ENCODE measurements at regions not wholly inside any gene's neighbourhood (a gene's known extent, or its start where the extent isn't known, plus 50 kb on each side); places are given as distances from the start of the nearest gene placed in this dataset.

DNA sequence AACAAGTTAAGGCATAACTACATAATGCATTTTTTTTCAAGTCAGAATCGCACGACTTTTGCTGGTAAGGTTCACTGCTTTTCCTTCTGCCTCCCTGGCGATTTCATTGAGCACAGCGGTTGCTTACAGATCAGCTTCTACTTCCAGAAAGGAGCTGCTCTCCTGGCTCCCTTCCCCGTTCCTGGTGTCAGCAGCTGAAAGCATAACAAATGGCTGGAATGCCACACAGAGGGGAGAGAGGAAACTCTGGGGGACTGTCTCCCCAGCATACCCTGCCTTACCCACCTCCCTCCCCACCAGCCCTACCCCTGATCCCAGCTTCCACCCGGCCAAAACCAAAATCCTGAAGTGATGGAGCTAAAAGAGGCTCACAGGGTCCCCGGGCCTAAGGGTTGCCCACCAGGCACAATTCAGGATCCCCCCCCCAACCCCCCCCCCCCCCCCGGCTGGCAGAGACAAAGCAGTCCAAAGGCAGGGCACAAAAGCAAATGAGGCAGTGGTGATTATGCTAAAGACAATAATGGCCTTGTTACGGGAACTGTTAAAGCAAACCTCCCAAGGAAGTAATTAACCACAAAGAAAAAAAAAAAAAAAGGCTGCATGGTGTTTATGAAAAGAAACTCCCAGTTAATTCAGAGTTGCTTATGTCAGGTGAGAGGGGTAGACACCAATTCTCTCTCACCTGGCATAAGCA lies 126.1 kb upstream of the WWC1 start:
- peak; percentile 74 for DNase-seq

DNA sequence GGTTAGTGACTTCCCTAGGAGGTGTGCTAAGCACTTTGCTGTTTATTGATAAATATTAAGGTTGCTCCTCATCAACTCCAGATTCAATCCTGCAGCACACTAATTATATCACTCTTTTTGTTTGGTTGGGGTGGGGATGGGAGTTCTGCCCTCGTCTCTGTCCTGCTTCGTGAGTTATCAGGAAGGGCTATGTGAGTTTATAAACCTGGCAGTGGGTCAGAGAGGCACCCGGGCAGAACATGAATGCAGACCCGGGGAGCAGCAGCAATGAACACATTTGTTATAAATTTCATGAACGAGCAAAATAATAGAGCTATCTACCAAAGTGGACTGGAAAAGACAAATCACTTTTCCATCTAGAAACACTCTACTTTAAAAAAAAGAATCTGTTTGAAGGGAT lies 125.5 kb upstream of the WWC1 start:
- no peak for DNase-seq

DNA sequence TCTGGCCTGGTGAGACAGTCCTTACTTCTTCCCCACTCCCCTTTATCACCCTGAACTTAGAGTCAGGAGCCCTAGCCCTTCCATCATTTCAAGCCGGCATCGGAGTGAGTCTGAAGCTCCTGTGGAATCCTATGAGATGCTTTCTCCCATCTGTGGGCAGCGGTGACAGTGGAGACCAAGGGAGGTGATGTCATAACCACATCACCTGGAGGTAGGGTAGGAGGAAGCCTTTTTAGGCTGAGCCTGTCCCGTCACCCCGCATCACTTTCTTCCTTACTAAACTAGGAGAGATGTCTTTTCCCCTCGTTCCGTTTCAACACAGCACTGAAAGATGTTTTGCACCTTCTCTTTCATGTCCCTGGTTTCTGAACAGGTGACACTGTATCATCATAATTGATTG lies 124.1 kb upstream of the WWC1 start:
- DNase-seq, result no peak

DNA sequence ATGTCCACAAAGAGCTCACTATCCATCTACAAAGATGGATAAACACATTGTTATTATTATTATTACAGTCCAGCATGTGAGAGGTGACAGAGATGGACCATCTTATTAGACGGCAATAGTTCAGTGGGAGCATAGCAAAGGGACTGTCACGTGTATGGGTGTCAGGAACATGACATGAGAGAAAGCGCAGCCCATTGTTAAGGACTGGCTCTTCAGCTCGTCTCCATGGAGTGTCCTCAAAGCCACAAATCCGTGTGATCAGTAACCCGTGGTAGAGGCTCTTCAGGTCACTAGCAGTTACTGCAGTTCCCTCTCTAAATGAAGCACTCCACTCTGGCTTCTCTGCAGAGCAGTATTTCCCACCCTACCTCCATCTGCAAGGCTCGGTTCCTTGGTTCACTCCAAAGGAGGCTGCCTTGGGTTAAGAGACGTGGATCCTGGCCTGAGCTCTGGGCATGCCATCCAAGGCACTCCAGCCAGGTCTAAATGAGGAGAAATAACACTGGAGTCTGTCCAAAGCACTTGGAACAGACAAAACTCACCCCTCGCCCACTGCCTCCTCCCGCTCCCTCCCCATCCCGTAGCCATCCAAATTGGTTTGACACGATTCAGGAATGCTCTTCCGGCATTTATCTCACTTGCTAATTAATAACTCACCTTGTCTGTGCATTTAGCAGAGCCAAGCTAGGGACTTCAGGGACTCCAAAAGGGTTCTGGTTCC lies 122.3 kb upstream of the WWC1 start:
- no peak for DNase-seq

DNA sequence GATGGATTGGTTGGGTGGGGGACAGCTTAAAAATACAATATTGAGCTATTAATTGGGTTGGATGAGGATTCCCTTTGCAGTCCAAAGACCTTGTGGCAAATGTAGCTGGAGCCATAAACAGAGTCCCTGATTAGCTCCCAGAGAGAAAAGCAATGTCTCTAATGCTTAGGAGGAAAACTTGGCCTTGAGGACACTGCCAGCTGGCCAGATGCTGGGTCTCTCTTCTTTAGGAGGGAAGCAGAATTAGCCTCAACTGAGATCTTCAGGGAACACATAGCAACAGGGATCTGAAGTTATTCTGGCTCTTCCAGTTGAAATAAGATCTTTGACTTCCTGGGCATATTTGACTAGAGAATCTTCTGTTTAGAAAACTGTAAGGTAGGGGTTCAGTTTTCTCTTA lies 121.7 kb upstream of the WWC1 start:
- no peak for DNase-seq

DNA sequence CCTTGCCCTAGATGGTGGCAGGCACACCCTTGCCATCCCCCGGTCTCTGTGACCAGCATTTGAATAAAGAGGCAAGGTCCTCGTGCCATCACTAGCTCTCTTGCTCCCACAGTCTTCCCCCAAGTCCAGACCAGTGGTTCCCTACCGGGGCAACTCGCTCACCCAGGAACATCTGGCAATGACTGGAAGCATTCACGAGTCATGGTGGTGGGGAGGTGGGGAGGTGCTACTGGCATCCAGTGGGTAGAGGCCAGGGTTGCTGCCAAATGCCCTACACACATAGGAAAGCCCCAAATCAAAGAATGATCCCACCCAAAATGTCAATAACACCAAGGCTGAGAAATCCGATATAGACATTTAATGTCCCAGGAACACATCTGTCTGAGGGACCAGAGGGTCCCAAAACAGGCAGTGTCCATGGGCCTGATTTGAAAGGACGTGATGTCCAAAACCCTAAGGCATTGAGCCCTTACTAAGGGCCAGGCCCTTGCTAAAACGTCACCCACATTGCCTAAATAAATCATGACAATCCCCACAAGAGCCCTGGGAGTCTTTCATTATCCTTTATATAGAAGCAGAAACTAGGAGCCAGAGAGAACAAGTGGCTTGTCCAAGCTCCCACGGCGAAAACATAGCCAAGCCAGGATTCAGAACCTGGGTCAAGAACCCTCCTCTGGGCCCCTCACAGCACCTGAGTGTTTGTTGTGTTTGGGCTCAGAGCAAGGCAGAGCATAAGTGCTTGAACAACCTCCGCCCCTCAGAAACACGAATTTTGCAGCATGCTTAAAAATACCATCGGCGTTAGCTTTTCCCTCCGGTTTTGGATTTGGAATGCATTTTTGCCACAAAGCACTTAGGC lies 119.3 kb upstream of the WWC1 start:
- no peak for DNase-seq

DNA sequence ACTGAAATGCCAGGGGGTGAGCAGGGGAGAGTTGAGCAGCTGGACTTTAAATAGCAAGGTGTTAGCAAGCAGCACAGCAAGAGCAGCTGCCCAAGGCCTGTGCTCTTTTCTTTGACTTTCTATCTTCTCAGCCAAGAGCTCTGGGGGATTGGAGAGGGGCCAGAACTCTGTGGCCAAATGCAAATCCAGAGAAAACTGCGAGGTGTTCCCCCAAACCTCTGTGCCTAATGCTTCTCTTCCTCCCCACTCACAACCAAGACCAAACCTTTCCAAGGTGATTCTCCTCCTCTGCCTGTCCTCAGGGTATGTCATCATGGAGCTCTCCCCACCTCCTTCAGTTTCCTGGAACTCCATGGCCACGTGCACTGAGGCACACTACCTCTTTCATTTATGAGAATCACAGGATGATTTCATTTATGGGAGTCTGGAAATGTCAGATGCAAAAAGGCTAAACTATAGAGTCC lies 118.7 kb upstream of the WWC1 start:
- DNase-seq, result no peak

DNA sequence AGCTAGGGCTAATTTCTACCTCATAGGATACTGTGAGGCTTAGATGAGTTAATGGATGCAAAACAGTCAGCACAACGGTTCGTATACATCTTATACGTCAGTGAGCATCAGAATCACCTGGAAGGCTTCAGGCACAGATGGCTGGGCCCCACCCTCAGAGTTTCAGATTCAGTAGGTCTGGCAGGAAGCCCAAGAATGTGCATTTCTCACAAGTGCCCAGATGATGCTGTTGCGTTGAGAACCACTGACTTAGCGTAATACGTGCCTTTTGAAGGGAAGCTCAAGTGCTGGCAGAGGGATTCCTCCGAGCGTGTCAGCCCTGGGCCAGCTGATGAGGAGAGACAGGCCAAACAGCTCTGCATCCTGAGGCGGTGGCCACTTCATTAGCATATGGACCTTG lies 117.1 kb upstream of the WWC1 start:
- DNase-seq, result no peak

DNA sequence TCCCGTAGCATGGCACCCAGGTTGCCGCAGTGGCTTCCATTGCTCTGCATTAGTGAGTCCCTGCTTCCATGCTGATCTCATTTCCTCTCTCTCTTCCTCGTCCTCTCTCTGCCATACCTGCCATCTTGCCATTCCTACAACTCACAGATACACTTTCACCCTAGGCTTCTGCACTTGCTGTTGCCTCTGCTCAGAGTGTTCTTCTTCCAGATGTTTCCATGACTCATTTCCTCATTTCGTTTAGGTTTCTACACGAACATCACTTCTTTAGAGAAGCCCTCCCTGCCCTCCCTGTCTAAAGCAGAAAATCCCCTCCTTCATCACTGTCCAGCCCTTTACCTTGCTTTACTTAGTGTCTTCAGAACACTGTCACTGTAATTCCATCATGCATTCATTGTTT lies 115.2 kb upstream of the WWC1 start:
- no peak for DNase-seq

DNA sequence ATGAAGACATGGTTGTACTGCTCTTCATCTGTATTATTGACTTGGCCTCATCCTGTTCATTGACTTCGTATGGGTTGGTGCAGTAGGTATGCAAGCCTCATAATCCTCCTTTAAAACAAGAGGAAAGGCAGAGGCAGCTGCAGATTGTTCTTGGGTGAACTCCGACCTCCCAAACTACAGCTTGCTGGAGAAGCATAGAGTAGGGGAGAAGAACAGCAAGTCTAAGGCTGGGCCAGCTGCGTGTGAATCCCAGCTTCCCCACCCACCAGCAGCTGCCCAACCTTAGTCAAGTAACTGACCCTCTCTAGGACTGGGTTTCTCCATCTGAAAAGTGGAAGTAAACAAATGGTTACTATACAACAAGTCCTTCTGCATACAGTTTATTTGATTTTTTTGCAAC lies 114.5 kb upstream of the WWC1 start:
- DNase-seq, result no peak

DNA sequence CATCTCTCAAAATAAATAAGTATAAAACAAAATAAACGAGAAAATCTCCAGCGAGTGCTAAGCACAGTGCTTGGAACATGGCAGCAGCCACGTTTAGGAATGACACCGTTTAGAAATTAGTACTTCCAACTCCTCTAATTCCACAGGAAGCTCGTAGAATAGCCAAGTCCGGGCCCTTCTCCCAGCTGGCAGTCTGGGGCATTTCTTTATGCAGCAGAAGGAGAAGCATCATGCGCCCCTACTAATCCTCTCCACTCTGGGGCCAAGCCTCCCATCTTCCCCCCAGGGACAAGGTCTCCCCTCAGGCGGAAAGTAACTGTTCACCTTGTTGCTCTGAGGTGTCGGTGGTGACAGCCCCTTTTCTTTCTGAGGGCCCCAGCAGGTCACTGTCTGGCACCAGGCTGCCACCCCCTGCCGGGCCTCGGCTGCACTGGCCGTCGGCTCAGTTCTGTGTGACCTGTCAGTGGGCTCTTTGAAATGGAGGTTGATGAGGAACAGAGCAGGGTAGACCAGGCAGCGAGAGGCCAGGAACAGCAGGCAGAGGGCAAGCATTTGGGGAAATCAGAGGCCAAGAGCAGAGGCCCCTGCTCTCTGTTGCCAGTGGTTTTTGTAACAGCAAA lies 113.5 kb upstream of the WWC1 start:
- DNase-seq, result no peak

DNA sequence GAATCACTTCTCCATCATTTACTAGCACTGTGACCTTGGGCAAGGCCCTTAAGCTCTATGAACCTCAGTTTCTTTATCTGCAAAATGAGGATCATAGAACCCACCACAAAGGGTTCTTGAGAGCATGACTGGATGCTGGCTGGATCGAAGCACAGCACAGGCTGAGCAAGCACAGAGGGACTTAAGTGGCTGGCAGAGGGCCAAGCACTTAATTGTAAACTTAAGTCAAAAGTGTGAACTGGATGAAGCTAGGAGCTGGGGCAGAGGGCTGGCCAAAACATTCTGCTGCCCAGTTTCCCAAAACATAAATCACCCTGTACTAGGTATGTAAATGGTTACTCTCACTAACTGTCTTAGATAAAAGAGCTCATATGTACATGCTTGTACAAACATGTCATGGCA lies 112.3 kb upstream of the WWC1 start:
- no peak for DNase-seq

DNA sequence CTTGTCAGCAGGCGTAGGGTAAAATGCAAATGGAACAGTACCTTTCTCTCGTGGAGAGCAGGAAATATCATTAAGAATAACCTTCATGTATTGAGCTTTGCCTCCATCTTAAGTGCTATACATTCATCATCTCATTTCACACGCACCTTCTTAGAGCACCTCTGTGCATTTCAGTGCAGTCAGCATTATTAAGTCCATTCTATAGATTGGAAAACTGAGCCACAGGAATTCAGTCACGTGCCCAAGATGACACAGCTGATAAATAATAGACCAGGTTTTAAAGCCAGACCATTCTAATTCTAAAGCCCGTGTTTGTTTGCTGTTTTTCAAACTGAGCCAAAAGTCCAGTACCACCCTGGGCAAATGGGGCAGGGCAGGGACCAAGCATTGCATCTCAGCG lies 109.2 kb upstream of the WWC1 start:
- no peak for DNase-seq

DNA sequence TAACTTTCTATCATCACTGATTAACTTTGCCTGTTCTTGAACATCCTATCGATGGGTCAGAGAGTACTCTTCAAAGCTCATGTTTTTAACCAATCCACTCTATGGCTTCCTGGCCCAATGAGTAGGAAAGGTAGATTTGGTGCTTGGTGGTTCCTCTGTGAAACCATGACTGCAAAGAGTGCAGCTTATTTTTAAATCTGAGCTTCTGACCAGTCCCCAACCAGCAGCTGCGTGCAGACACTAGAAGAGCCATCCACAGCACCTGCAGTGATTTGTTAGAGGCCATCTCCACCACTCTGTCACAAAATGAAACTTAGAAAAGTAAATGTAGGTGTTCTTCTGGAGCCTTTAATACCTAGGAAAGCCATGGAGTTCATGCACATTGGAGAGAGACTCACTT lies 107.3 kb upstream of the WWC1 start:
- DNase-seq, result no peak

DNA sequence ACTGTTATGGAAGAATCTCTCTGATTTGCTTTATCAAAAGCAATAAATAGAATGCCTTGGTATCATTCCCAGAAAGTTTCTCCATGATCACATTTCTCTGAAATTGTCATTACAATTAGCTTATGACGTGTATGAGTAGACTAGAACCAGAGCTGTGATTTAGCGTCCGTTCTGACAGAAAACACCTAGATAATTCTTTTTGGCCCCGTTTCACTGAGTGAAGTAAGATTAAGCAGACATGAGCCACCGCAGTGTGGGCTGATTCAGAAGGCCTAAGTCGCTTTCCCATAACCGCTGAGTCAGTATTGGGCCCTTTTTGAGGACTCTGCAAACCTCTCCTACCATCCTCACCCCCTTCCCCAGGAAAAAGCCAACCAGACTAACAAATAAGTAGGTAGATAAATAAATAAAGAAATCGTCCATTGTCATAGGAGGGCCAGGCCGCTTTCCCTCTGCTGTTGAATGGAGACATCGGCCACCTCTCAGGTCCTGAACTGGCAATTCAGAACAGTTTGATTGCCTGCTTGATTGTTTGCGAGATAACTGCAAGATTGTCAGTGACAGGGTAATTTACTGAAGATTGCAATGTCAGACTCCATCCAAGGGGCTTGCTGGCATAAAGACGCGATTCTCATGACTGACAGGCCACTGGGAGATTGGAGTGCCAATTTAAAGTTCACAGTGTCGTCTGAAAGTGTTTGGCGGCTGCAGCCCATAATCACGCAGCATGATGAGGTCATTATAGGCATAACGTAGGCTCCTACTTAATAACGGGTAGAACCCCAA lies 105.0 kb upstream of the WWC1 start:
- no peak for DNase-seq

DNA sequence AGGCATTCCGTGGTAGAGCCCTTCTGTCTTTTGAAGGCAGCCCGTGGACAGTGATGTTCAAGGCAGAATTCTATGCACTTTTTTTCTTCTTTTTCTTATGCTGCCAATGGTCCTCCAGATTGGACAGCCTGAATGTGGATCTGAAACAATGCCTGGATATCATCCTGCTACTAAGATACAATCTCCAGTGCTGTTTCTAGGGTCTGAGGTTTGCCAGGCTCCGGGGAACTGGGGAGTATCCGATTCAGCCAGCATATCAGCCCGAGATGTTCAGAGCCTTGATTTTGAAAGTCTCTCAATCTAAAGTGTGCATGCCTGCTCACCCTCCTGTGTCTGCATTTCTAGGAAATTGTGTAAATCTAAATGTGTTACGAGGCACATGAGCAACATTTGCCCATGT lies 103.8 kb upstream of the WWC1 start:
- DNase-seq, result no peak

DNA sequence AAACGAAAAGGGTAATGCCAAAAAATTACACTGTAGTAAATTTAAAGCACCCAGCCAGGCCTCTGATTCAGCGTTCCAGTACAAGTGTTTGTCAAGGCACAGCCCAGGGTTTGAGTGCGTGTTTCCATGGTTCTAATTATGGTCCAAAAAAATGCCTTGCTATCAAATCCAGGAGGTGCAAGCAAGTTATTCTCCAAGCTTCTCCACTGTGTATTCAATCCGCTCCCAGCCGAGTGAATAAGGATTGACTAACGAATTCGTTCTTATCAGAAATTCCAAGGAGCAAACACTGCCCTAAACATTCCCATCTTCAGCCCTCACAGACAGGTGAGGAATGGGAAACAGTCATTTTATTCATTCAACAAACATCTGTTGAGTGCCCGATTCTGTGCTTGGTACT lies 103.3 kb upstream of the WWC1 start:
- no peak for DNase-seq

DNA sequence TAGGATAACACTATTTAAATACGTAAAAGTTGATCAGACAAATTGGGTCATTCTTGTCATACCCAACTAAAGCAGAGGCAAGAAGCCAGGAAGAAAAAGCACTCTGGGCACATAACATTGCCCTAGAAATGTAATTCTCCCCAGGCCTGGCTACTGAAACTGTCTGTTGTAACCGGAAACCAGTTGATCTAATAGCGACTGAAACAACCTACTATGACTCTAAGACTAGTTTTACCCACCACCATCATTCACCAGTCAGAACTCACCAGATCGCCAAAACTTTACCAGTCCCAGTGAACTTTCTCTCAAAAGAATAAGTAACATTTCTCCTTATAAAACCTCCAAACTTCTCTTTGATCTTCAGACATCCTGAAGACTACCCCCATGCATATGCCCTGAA lies 99.3 kb upstream of the WWC1 start:
- no peak for DNase-seq

DNA sequence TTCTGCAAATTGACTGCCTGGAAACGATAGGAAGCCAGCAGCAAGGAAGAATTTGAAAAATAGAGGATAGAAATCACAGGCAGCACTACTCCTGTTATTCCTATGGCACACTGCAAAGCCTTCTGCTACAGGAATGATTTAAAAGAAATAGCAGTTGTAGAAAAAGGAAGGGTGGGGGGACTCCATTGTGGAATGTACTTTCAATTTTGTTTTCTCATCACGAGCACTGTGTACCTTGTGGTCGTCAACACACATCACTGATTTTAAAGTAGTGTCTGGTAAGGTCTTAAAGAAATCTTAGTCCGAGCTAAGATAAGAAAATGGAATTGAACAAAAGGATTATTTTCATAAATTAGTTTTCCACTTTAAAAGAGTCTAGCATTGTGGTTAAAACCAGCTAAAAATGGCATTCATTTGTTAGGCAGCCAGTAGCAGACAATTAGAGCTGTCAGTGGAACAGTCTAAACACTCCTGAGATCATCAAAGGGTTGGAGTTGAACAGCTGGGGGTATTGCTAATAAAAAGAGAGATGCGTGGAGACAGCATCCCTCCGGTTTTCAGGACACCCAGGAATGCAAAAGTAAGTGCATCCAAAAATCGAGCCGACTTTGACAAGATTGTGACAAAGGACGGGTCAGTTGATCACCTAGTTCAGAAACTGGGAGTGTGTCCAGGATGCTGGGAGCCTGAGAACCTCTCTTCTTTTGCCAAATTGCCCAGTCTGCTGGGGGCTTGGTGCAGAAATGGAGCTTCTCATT lies 97.8 kb upstream of the WWC1 start:
- no peak for DNase-seq

DNA sequence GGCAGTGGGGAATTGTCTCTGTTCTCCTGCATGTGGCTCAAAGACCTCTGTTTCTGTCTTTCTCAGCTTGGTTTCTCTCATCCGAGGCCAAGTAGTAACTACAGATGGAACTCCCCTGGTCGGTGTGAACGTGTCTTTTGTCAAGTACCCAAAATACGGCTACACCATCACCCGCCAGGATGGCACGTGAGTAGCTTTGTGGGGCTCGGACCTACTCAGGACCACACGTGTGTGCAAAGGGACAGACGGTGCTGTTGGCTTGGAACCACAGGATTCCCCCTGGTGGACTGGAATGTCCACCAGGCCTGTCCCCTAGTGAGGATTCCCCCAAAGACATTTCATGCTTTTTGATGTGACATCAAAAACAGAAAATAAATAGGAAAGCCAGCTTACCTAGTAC lies 96.3 kb upstream of the WWC1 start:
- no peak for DNase-seq

DNA sequence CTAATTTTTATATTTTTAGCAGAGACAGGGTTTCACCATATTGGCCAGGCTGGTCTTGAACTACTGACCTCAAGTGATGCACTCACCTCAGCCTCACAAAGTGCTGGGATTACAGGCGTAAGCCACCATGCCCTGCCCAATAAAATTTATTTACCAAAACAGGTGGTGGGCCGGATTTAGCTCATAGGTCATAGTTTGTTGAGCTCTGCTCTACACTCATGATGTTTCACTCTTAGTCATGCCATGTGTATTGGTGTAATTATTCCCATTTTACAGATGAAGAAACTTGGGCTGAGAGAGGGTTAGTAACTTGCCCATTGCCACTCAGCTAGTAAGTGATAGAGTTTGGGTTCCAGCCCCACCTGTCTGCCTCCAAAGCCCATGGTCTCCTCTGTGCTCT lies 93.1 kb upstream of the WWC1 start:
- no peak for DNase-seq

DNA sequence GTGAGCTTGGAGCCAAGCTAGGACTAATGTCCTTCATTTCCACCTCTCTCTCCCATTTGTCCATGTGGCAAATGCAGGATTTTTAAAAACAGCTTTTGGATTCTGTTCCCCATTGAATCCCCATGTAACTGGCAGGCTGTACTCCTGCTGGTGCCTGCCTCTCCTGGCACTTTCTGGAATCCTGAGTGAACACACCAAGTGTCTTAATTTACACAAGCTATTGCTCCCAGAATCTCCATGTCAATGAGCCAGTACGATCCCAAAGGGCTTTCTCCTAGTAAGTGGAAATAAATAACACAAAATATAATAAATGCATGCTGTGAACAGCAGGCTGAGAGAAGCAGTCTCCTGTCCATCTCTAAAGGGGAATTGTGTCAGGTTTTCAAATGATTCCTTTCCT lies 88.4 kb upstream of the WWC1 start:
- DNase-seq, result no peak

All from COR-L47 (cell line).